GM21390 (cell line): ENCODE measurements at regions not wholly inside any gene's neighbourhood (a gene's known extent, or its start where the extent isn't known, plus 50 kb on each side); places are given as distances from the start of the nearest gene placed in this dataset.
"Not testable (repeated sequence)": the region's sequence is repeated elsewhere in the genome, so short reads cannot be mapped to it uniquely, and the experiment has no call there.

Experiments
- ATAC-seq: cut with Tn5 transposase; IDR thresholded peaks from one replicate; pipeline ENCODE4 v1.9.1; 2021; ENCODE audit not compliant: unreplicated experiment

GRCh38 chr17:72565006-72565405, 444.2 kb downstream of the SOX9 start:
- no peak for ATAC-seq

GRCh38 chr17:72565758-72566157, 444.9 kb downstream of the SOX9 start:
- ATAC-seq, result no peak

- ATAC-seq, result no peak
Observed at GRCh38 chr17:72566671-72567484, 446.1 kb downstream of the SOX9 start.

- ATAC-seq, result no peak
Observed at GRCh38 chr17:72567774-72568173, 447.0 kb downstream of the SOX9 start.

- ATAC-seq, result no peak
Observed at GRCh38 chr17:72569148-72569946, 448.5 kb downstream of the SOX9 start.

GRCh38 chr17:72571813-72572396, 451.1 kb downstream of the SOX9 start:
- no peak for ATAC-seq

GRCh38 chr17:72572604-72573491, 452.0 kb downstream of the SOX9 start:
- ATAC-seq, result no peak

GRCh38 chr17:72573492-72573801, 452.6 kb downstream of the SOX9 start:
- not testable (repeated sequence) for ATAC-seq

- no peak for ATAC-seq
Observed at GRCh38 chr17:72574675-72575510, 454.1 kb downstream of the SOX9 start.

- no peak for ATAC-seq
Observed at GRCh38 chr17:72575542-72576233, 454.9 kb downstream of the SOX9 start.

- ATAC-seq, result no peak
Observed at GRCh38 chr17:72576289-72576759, 455.5 kb downstream of the SOX9 start.

- no peak for ATAC-seq
Observed at GRCh38 chr17:72578817-72579470, 458.1 kb downstream of the SOX9 start.

- no peak for ATAC-seq
Observed at GRCh38 chr17:72579990-72580320, 459.1 kb downstream of the SOX9 start.

- no peak for ATAC-seq
Observed at GRCh38 chr17:72580321-72581127, 459.7 kb downstream of the SOX9 start.

- no peak for ATAC-seq
Observed at GRCh38 chr17:72587156-72587555, 466.3 kb downstream of the SOX9 start.

GRCh38 chr17:72587773-72588511, 467.1 kb downstream of the SOX9 start:
- no peak for ATAC-seq

- no peak for ATAC-seq
Observed at GRCh38 chr17:72588561-72588960, 467.7 kb downstream of the SOX9 start.
